Hepatocyte (in vitro differentiated cells): ENCODE measurements at regions not wholly inside any gene's neighbourhood (a gene's known extent, or its start where the extent isn't known, plus 50 kb on each side); places are given as distances from the start of the nearest gene placed in this dataset.

Experiments
- DNase-seq: peaks from one replicate; pipeline ENCODE4 v3.0.0-alpha.2; 2016; ENCODE audit warnings: low spot score
- H2AFZ ChIP-seq: fragments of 200-600 bp; sonication (generic); 2 replicates; pipeline ENCODE4 v1.6.0; 2016; ENCODE audit warnings: antibody characterized with exemption, mild to moderate bottlenecking
- H3K27ac ChIP-seq: fragments of 200-600 bp; sonication (generic); 2 replicates; pipeline ENCODE4 v1.5.1; 2016; ENCODE audit warnings: mild to moderate bottlenecking
- H3K27me3 ChIP-seq: fragments of 200-600 bp; sonication (generic); 2 replicates; pipeline ENCODE4 v1.6.1; 2016
- H3K36me3 ChIP-seq: fragments of 200-600 bp; sonication (generic); replicated peaks from 2 replicates; pipeline ENCODE4 v1.5.1; 2016; ENCODE audit warnings: low read depth; ENCODE audit not compliant: insufficient read depth
- H3K4me1 ChIP-seq: fragments of 200-600 bp; sonication (generic); 2 replicates; pipeline ENCODE4 v1.5.1; 2016; ENCODE audit warnings: mild to moderate bottlenecking, moderate library complexity; ENCODE audit not compliant: insufficient read depth
- H3K4me2 ChIP-seq: fragments of 200-600 bp; sonication (generic); 2 replicates; pipeline ENCODE4 v1.6.0; 2016
- H3K4me3 ChIP-seq: fragments of 200-600 bp; sonication (generic); 2 replicates; pipeline ENCODE4 v1.5.1; 2016; ENCODE audit warnings: mild to moderate bottlenecking
- H3K79me2 ChIP-seq: fragments of 200-600 bp; sonication (generic); 2 replicates; pipeline ENCODE4 v1.6.0; 2017; ENCODE audit warnings: mild to moderate bottlenecking
- H3K9me2 ChIP-seq: fragments of 200-600 bp; sonication (generic); replicated peaks from 2 replicates; pipeline ENCODE4 v1.6.0; 2017; ENCODE audit warnings: mild to moderate bottlenecking; ENCODE audit not compliant: insufficient read depth
- H3K9me3 ChIP-seq: fragments of 200-600 bp; sonication (generic); 2 replicates; pipeline ENCODE4 v1.5.1; 2016; ENCODE audit warnings: low read depth, mild to moderate bottlenecking
- H4K20me1 ChIP-seq: fragments of 200-600 bp; sonication (generic); 2 replicates; pipeline ENCODE4 v1.6.0; 2016; ENCODE audit warnings: mild to moderate bottlenecking; ENCODE audit not compliant: insufficient read depth, poor library complexity, severe bottlenecking
- CTCF ChIP-seq: fragments of 200-600 bp; sonication (generic); IDR thresholded peaks from 2 replicates; pipeline ENCODE4 v1.5.1; 2016; ENCODE audit warnings: antibody characterized with exemption, mild to moderate bottlenecking; ENCODE audit not compliant: poor library complexity
- EZH2 ChIP-seq: fragments of 200-600 bp; sonication (generic); IDR thresholded peaks from 2 replicates; pipeline ENCODE4 v1.6.1; 2016; ENCODE audit warnings: antibody characterized with exemption, mild to moderate bottlenecking, borderline replicate concordance
- EZH2phosphoT487 ChIP-seq: fragments of 200-600 bp; sonication (generic); IDR thresholded peaks from one replicate; pipeline ENCODE4 v1.6.1; 2018; ENCODE audit warnings: antibody characterized with exemption, mild to moderate bottlenecking, low read depth, moderate library complexity; ENCODE audit not compliant: unreplicated experiment, severe bottlenecking
- WGBS: methylation state at CpG from one replicate; pipeline ENCODE4 v1.1.6; 2016; ENCODE audit warnings: low lambda C conversion rate; ENCODE audit errors: missing lambda C conversion rate; 5-methylcytosine and 5-hydroxymethylcytosine counted together

GRCh38 chr17:77316651-77317050 is 175.9 kb downstream of the SEC14L1 start:
- peak overlapping the region; percentile 28 for H3K4me2 ChIP-seq
- H3K9me2 ChIP-seq: no peaks in the 10 kb centered on the region
- no peak for TF ChIP-seq EZH2phosphoT487
- no peak for TF ChIP-seq CTCF
- TF ChIP-seq EZH2: no peak
- H3K4me3 ChIP-seq: no peak overlapping the region
- no peaks in the 10 kb centered on the region for H4K20me1 ChIP-seq
- 93% methylated on average over 8 of the region's 8 CpGs for WGBS
- no peak for DNase-seq
- H2AFZ ChIP-seq: no peak overlapping the region
- H3K36me3 ChIP-seq: no peaks in the 10 kb centered on the region
- H3K27ac ChIP-seq: peak overlapping the region; percentile 69
- H3K9me3 ChIP-seq: no peaks in the 10 kb centered on the region
- H3K27me3 ChIP-seq: no peaks in the 10 kb centered on the region
- peaks cover 75% of the 10 kb centered on the region for H3K4me1 ChIP-seq
- H3K79me2 ChIP-seq: peaks cover 74% of the 10 kb centered on the region

GRCh38 chr17:77317091-77317750 is 176.5 kb downstream of the SEC14L1 start:
- no peak overlapping the region for H2AFZ ChIP-seq
- H3K9me2 ChIP-seq: no peaks in the 10 kb centered on the region
- no peak for TF ChIP-seq EZH2phosphoT487
- no peak for TF ChIP-seq EZH2
- no peak for TF ChIP-seq CTCF
- no peaks in the 10 kb centered on the region for H3K27me3 ChIP-seq
- WGBS: 93% methylated on average over 16 of the region's 16 CpGs
- peaks cover 76% of the 10 kb centered on the region for H3K4me1 ChIP-seq
- H3K79me2 ChIP-seq: peaks cover 74% of the 10 kb centered on the region
- DNase-seq: no peak
- H3K9me3 ChIP-seq: no peaks in the 10 kb centered on the region
- no peak overlapping the region for H3K4me2 ChIP-seq
- H3K27ac ChIP-seq: peak overlapping the region; percentile 69
- no peak overlapping the region for H3K4me3 ChIP-seq
- H4K20me1 ChIP-seq: no peaks in the 10 kb centered on the region
- H3K36me3 ChIP-seq: no peaks in the 10 kb centered on the region

- peaks cover 76% of the 10 kb centered on the region for H3K4me1 ChIP-seq
Observed at GRCh38 chr17:77318021-77318420, 177.3 kb downstream of the SEC14L1 start.

More at GRCh38 chr17:77318021-77318420, 177.3 kb downstream of the SEC14L1 start:
- Histone ChIP-seq H3K9me2 (no peaks in the 10 kb centered on the region), H3K4me2 (no peak overlapping the region), H3K36me3 (no peaks in the 10 kb centered on the region), H3K4me3 (no peak overlapping the region), H3K9me3 (no peaks in the 10 kb centered on the region), H3K79me2 (peaks cover 74% of the 10 kb centered on the region), H2AFZ (no peak overlapping the region), H3K27ac (peak overlapping the region; percentile 99), H3K27me3 (no peaks in the 10 kb centered on the region), H4K20me1 (no peaks in the 10 kb centered on the region)
- TF ChIP-seq EZH2: no peak
- TF ChIP-seq EZH2phosphoT487: no peak
- no peak for TF ChIP-seq CTCF
- no peak for DNase-seq
- 95% methylated on average over 7 of the region's 7 CpGs for WGBS
